ENCODE measurements at regions not wholly inside any gene's neighbourhood (a gene's known extent, or its start where the extent isn't known, plus 50 kb on each side); places are given as distances from the start of the nearest gene placed in this dataset.

- no peak for DNase-seq (ENCODE audit: extremely low read depth, insufficient read length)
- Histone ChIP-seq H3K27me3 (replicated peaks; ENCODE audit: control insufficient read depth, insufficient read depth, low read length) (no peaks in the 10 kb centered on the region), H3K4me3 (replicated peaks; ENCODE audit: low read depth, low read length) (no peak overlapping the region), H3K36me3 (ENCODE audit: control insufficient read depth, insufficient read depth, low read length) (no peaks in the 10 kb centered on the region)
- no peak for TF ChIP-seq CTCF (IDR thresholded peaks at IDR 0.05; ENCODE audit: insufficient read depth, low read length, poor library complexity, severe bottlenecking)
These were observed 517.6 kb upstream of the TMEM132C start for GRCh38 chr12:127749416-127749815.

GRCh38 chr12:127750076-127750840, 516.7 kb upstream of the TMEM132C start:
- no peak for TF ChIP-seq CTCF (IDR thresholded peaks at IDR 0.05; ENCODE audit: insufficient read depth, low read length, poor library complexity, severe bottlenecking)
- DNase-seq (ENCODE audit: extremely low read depth, insufficient read length) = no peak
- Histone ChIP-seq H3K27me3 (replicated peaks; ENCODE audit: control insufficient read depth, insufficient read depth, low read length) (no peaks in the 10 kb centered on the region), H3K4me3 (replicated peaks; ENCODE audit: low read depth, low read length) (no peak overlapping the region), H3K36me3 (ENCODE audit: control insufficient read depth, insufficient read depth, low read length) (no peaks in the 10 kb centered on the region)

- Histone ChIP-seq H3K27me3 (replicated peaks; ENCODE audit: control insufficient read depth, insufficient read depth, low read length) (no peaks in the 10 kb centered on the region), H3K4me3 (replicated peaks; ENCODE audit: low read depth, low read length) (no peak overlapping the region), H3K36me3 (ENCODE audit: control insufficient read depth, insufficient read depth, low read length) (no peaks in the 10 kb centered on the region)
- no peak for DNase-seq (ENCODE audit: extremely low read depth, insufficient read length)
- TF ChIP-seq CTCF (IDR thresholded peaks at IDR 0.05; ENCODE audit: insufficient read depth, low read length, poor library complexity, severe bottlenecking) = no peak
These were observed 514.2 kb upstream of the TMEM132C start for GRCh38 chr12:127752802-127753201.

- Histone ChIP-seq H3K27me3 (replicated peaks; ENCODE audit: control insufficient read depth, insufficient read depth, low read length) (no peaks in the 10 kb centered on the region), H3K4me3 (replicated peaks; ENCODE audit: low read depth, low read length) (no peak overlapping the region), H3K36me3 (ENCODE audit: control insufficient read depth, insufficient read depth, low read length) (no peaks in the 10 kb centered on the region)
- no peak for TF ChIP-seq CTCF (IDR thresholded peaks at IDR 0.05; ENCODE audit: insufficient read depth, low read length, poor library complexity, severe bottlenecking)
- no peak for DNase-seq (ENCODE audit: extremely low read depth, insufficient read length)
These were observed 506.6 kb upstream of the TMEM132C start for GRCh38 chr12:127760357-127760756.

GRCh38 chr12:127760996-127761395, 506.0 kb upstream of the TMEM132C start:
- H3K4me3 ChIP-seq (replicated peaks; ENCODE audit: low read depth, low read length) = no peak overlapping the region
- H3K27me3 ChIP-seq (replicated peaks; ENCODE audit: control insufficient read depth, insufficient read depth, low read length) = no peaks in the 10 kb centered on the region
- TF ChIP-seq CTCF (IDR thresholded peaks at IDR 0.05; ENCODE audit: insufficient read depth, low read length, poor library complexity, severe bottlenecking) = no peak
- DNase-seq (ENCODE audit: extremely low read depth, insufficient read length) = no peak
- H3K36me3 ChIP-seq (ENCODE audit: control insufficient read depth, insufficient read depth, low read length) = no peaks in the 10 kb centered on the region

- H3K27me3 ChIP-seq (replicated peaks; ENCODE audit: control insufficient read depth, insufficient read depth, low read length) = no peaks in the 10 kb centered on the region
- H3K4me3 ChIP-seq (replicated peaks; ENCODE audit: low read depth, low read length) = no peak overlapping the region
- no peak for DNase-seq (ENCODE audit: extremely low read depth, insufficient read length)
- TF ChIP-seq CTCF (IDR thresholded peaks at IDR 0.05; ENCODE audit: insufficient read depth, low read length, poor library complexity, severe bottlenecking) = no peak
- H3K36me3 ChIP-seq (ENCODE audit: control insufficient read depth, insufficient read depth, low read length) = no peaks in the 10 kb centered on the region
These were observed 505.1 kb upstream of the TMEM132C start for GRCh38 chr12:127761880-127762279.

Data from GM06990 (cell line).